Natural killer cell treated with Interleukin-12 subunit alpha and Interleukin-12 subunit beta and Interleukin-15 and Interleukin-18, amount 100 ng/mL, for 72 hours (primary cell): ENCODE measurements at regions not wholly inside any gene's neighbourhood (a gene's known extent, or its start where the extent isn't known, plus 50 kb on each side); places are given as distances from the start of the nearest gene placed in this dataset.
A peak's percentile ranks its signal among the peaks of the same experiment; 100 is the strongest.

Source experiments
- ATAC-seq, 2 donors: fragments of 150-1000 bp; cut with Tn5 transposase in 1 of 2; sonication (Bioruptor Pico), chemical (Tn5 transposase) in 1 of 2; 2 replicates each; pipeline ENCODE4 v1.10.0; 2021
- DNase-seq: peaks from one replicate; pipeline ENCODE4 v3.0.0; 2022; ENCODE audit warnings: low spot score
- H3K27ac Mint-ChIP-seq, 2 donors: 1 replicate in 1 of 2; 2 replicates in 1 of 2; pipeline ENCODE4 v1.8.0; 2022; ENCODE audit warnings: mixed read lengths in 2 of 2, mild to moderate bottlenecking in 1 of 2, moderate library complexity in 1 of 2
- H3K27me3 Mint-ChIP-seq, 2 donors: 1 replicate in 1 of 2; 2 replicates in 1 of 2; pipeline ENCODE4 v1.8.0; 2022; ENCODE audit warnings: mixed read lengths in 2 of 2
- H3K36me3 Mint-ChIP-seq: one replicate; pipeline ENCODE4 v1.8.0; 2022; ENCODE audit warnings: mixed read lengths
- H3K4me1 Mint-ChIP-seq, 2 donors: 1 replicate in 1 of 2; 2 replicates in 1 of 2; pipeline ENCODE4 v1.8.0; 2022; ENCODE audit warnings: low read depth in 2 of 2, mixed read lengths in 2 of 2, mild to moderate bottlenecking in 1 of 2
- H3K4me3 Mint-ChIP-seq: one replicate; pipeline ENCODE4 v1.8.0; 2022; ENCODE audit warnings: mixed read lengths
- H3K9me3 Mint-ChIP-seq: 2 replicates; pipeline ENCODE4 v1.8.0; 2022; ENCODE audit warnings: mixed read lengths

DNA sequence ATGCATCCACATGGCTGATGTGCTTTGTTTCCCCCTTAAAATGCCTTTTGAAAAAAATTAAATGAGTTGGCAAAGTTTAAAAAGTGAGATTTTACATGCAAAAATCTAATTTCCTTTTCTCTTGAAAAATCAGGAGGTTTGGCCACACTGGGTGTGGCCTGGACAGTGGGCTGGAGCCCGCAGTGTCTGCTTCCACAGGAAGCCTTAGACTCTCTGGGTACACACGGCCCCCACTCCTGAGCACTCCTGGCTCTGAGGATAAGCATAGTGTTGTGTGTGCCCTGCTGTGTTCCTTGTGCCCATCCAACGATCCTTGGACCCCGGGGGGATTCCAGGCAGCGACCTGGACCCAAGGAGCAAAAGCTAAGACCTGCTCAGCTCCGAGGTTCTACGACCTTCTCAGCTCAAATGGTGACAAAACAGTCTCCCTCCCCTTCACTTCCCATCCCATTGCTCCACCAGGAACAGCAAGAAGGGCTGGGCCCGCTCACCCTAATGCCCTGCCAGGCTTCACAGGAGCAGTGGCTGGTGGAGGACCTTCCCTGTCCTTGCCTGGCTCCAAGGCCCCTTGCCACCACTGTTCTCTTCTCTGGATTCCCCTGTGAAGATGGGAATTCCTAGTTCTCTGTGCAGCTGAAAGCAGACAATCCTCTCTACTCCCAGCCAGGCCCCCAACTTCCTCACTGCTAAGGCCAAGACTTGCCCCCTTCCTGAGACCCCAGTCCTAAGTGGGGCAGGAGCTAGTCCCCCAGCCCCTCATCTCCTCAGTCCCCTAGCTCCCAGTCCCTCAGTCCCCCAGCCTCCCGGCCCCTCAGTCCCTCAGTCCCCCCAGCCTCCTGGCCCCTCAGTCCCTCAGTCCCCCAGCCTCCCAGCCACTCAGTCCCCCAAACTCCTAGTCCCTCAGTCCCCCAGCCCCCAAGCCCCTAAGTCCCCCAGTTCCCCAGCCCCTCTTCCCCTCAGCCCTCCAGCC, 395.8 kb downstream of the PTPRU start:
- H3K9me3 Mint-ChIP-seq: no peaks in the 10 kb centered on the region
- H3K4me1 Mint-ChIP-seq: peaks cover 0 to 4% of the 10 kb centered on the region in 2 donors
- ATAC-seq: peak in 1 of 2 donors; percentile 12
- H3K27ac Mint-ChIP-seq: no peak overlapping the region
- H3K36me3 Mint-ChIP-seq: no peaks in the 10 kb centered on the region
- H3K4me3 Mint-ChIP-seq: no peak overlapping the region
- peak; percentile 39 for DNase-seq
- H3K27me3 Mint-ChIP-seq: peaks cover 22 to 23% of the 10 kb centered on the region in 2 donors

DNA sequence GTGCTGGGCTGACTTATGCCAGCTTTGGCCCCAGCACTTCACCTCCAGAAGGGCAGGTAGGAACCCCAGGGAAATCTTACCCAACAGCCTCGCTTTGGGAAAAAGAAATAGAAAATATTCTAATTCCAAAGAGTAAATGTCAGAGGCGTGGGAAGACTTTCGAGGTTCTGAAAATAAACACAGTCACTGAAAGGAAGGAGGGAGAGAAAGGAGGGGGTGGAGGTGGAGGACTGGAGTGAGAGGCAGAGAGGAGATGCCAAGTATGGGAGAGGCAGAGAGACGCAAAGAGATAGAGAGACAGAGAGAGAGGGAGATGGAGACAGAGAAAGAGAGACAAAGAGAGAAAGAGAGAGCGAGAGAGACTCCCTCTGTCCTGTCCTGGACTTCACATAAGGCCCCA, 395.0 kb downstream of the PTPRU start:
- H3K4me3 Mint-ChIP-seq: no peak overlapping the region
- ATAC-seq (no peak), DNase-seq (peak; percentile 45)
- peaks cover 23 to 27% of the 10 kb centered on the region in 2 donors for H3K27me3 Mint-ChIP-seq
- H3K27ac Mint-ChIP-seq: no peak overlapping the region
- H3K36me3 Mint-ChIP-seq: no peaks in the 10 kb centered on the region
- peaks cover 0 to 4% of the 10 kb centered on the region in 2 donors for H3K4me1 Mint-ChIP-seq
- H3K9me3 Mint-ChIP-seq: no peaks in the 10 kb centered on the region

DNA sequence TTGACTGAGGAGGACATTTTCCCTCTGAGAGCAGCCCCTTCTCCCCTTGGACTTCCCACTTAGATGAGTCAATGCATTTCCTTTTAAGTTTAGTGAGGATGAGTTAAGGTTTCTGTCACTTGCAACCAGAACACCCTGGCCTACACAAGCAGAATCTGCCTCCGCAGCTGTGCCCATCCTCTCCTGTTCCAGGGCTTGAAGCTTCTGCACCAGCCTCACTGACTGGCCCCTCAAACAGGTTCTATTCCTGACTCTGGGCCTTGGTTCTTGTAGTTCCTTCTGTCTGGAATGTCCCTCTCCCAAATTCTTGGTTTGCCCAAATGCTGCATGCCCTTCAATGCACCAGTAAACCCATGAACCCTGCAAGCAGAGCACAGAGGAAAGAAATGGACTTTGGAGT, 394.4 kb downstream of the PTPRU start:
- H3K4me1 Mint-ChIP-seq: peaks cover 0 to 4% of the 10 kb centered on the region in 2 donors
- DNase-seq (no peak), ATAC-seq (no peak)
- no peaks in the 10 kb centered on the region for H3K36me3 Mint-ChIP-seq
- H3K9me3 Mint-ChIP-seq: no peaks in the 10 kb centered on the region
- no peak overlapping the region for H3K27ac Mint-ChIP-seq
- H3K27me3 Mint-ChIP-seq: peaks cover 21 to 25% of the 10 kb centered on the region in 2 donors
- H3K4me3 Mint-ChIP-seq: no peak overlapping the region

DNA sequence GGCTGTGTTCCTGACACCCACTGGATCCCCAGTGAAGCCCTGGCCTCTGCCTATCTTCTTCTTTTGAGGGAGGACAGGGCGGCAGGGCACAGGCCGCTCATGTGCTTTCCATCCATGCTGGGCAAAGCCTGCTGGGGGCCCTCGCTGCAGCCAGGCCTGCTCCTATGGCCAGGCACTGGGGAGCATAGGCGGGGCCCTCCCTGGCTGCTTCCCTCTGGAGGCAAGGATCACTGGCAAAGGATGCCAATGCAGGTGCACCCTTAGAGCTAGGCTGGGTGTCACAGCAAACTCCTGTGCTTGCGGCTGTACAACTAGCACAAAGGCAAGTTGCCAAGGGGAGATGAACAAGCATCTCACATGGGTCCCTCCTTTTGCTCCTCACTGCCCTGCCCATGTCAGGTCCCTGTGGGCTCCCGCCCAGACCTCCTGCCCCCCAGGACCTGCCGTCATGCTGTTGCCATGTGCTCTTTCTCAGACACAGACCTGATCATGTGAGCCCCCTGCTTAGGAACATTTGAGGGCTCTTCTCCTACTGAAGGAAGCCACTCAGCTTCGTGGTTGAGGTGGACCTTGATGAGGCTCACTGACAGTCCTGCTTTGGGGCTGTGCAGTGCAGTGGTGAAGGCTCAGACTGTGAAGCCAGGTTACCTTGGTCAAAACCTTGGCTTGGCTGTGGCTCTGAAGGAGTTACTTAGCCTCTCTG, 393.6 kb downstream of the PTPRU start:
- H3K4me3 Mint-ChIP-seq: no peak overlapping the region
- ATAC-seq (peak; percentile 3 to 17), DNase-seq (peak; percentile 29)
- no peaks in the 10 kb centered on the region for H3K9me3 Mint-ChIP-seq
- H3K27me3 Mint-ChIP-seq: peaks cover 20 to 21% of the 10 kb centered on the region in 2 donors
- no peaks in the 10 kb centered on the region for H3K36me3 Mint-ChIP-seq
- H3K4me1 Mint-ChIP-seq: peaks cover 0 to 4% of the 10 kb centered on the region in 2 donors
- H3K27ac Mint-ChIP-seq: no peak overlapping the region

DNA sequence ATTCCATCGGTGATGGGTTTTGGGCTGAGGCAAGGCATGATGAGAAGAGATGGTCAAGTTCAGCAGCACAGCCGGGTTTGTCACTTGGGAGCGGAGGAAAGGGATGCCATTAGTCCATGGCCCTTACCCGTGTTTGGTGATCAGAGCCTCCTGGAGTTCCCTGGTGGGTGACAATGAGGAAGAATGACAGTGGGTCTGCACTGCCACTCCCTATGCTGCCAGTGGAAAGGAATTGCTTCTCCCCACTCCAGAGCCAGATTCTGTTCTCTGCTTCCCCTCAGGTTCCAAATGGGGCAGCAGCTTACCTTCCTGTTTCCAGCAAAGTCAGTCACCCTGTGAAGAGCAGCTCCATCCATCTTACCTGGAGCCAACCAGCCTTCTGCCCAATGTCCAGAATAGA, 393.1 kb downstream of the PTPRU start:
- H3K4me1 Mint-ChIP-seq: peaks cover 0 to 4% of the 10 kb centered on the region in 2 donors
- no peak overlapping the region for H3K27ac Mint-ChIP-seq
- H3K27me3 Mint-ChIP-seq: peaks cover 21 to 24% of the 10 kb centered on the region in 2 donors
- DNase-seq (no peak), ATAC-seq (no peak)
- no peaks in the 10 kb centered on the region for H3K9me3 Mint-ChIP-seq
- no peak overlapping the region for H3K4me3 Mint-ChIP-seq
- no peaks in the 10 kb centered on the region for H3K36me3 Mint-ChIP-seq

DNA sequence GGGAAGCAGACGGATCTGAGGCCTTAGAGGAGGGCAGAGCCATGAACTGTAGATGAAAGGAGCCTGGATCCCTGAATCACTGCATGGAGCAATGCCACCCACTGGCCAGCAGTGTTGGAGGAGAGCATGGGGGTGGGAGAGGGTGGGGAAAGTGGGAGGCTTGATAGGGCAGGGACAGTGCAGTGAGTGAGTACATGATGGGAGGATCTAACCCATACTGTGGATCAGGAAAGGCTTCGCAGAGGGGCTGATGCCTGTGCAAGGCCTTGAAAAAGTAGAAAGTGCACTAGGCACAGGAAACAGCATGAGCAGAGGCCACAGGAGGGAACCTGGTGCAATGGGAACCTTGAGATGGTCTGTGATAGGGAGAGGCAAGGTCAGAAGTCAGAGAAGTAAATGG, 391.9 kb downstream of the PTPRU start:
- DNase-seq: no peak
- H3K9me3 Mint-ChIP-seq: no peaks in the 10 kb centered on the region

DNA sequence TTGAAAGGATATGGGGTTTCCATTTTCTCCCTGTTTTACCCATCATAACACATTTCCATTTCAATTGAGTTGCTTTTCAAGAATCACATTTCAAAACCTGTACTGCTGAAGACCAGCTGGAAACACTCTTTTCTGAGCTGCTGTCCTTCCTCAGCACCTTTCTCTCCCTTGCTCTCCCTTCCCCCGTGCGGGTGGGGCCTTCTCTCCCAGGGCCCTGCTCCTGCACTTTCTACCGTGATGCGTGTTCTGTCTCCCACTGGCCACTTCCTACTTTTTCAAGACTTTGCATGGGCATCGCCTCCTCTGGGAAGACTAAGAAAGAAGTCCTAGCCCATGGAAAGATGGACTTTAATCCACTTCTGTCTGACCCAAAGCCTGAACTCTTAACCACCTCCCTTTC, 390.4 kb downstream of the PTPRU start:
- no peak overlapping the region for H3K4me3 Mint-ChIP-seq
- peaks cover 22 to 28% of the 10 kb centered on the region in 2 donors for H3K27me3 Mint-ChIP-seq
- ATAC-seq (no peak), DNase-seq (no peak)
- H3K27ac Mint-ChIP-seq: no peak overlapping the region
- peaks cover 0 to 4% of the 10 kb centered on the region in 2 donors for H3K4me1 Mint-ChIP-seq
- no peaks in the 10 kb centered on the region for H3K36me3 Mint-ChIP-seq
- H3K9me3 Mint-ChIP-seq: no peaks in the 10 kb centered on the region

More for the DNA sequence above, 391.9 kb downstream of the PTPRU start:
- ATAC-seq: no peak
- H3K4me1 Mint-ChIP-seq: peaks cover 0 to 4% of the 10 kb centered on the region in 2 donors
- no peak overlapping the region for H3K4me3 Mint-ChIP-seq
- no peak overlapping the region for H3K27ac Mint-ChIP-seq
- H3K36me3 Mint-ChIP-seq: no peaks in the 10 kb centered on the region
- H3K27me3 Mint-ChIP-seq: peaks cover 14 to 24% of the 10 kb centered on the region in 2 donors

DNA sequence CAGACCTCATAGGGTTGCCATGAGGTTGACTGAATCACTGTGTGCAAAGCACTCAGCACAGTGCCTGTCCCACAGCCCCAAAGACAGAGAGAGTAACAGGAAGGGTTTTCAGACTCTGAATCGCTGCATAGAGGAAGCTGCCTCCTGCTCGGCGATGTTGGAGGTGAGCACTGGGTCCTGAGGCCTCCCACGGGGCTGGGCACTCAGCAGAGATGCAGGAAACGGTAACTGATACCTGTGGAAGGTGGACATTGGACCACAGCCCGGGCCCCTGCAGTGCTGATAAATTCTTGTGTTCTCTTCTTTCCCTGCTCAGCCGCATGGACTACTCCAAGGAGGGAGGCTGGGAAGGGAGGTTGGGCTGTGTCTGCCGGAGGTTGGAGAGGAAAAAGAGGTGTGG, 389.7 kb downstream of the PTPRU start:
- no peaks in the 10 kb centered on the region for H3K36me3 Mint-ChIP-seq
- peaks cover 0 to 4% of the 10 kb centered on the region in 2 donors for H3K4me1 Mint-ChIP-seq
- no peak overlapping the region for H3K27ac Mint-ChIP-seq
- ATAC-seq (no peak), DNase-seq (no peak)
- H3K9me3 Mint-ChIP-seq: no peaks in the 10 kb centered on the region
- H3K27me3 Mint-ChIP-seq: peaks cover 22 to 32% of the 10 kb centered on the region in 2 donors
- no peak overlapping the region for H3K4me3 Mint-ChIP-seq

DNA sequence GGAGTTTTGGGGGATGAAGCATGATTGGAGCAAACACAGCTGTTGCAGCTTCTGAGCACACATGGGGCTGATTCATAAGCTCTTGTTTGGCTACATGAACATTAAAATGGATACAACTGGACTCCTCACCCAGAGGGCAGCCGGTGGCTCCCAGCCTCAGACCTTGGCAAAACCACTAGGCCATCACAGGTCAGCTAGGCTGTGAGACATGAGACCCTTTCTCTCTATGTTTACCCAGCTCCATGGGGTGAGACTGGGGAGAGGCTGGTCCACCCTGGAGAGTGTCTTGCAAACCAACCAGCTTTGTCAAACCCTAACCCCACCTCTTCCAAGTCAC, 388.7 kb downstream of the PTPRU start:
- Mint-ChIP-seq H3K27me3 (peaks cover 15 to 27% of the 10 kb centered on the region in 2 donors), H3K36me3 (no peaks in the 10 kb centered on the region), H3K27ac (no peak overlapping the region), H3K9me3 (no peaks in the 10 kb centered on the region), H3K4me3 (no peak overlapping the region), H3K4me1 (peaks cover 0 to 4% of the 10 kb centered on the region in 2 donors)
- ATAC-seq: no peak
- no peak for DNase-seq

DNA sequence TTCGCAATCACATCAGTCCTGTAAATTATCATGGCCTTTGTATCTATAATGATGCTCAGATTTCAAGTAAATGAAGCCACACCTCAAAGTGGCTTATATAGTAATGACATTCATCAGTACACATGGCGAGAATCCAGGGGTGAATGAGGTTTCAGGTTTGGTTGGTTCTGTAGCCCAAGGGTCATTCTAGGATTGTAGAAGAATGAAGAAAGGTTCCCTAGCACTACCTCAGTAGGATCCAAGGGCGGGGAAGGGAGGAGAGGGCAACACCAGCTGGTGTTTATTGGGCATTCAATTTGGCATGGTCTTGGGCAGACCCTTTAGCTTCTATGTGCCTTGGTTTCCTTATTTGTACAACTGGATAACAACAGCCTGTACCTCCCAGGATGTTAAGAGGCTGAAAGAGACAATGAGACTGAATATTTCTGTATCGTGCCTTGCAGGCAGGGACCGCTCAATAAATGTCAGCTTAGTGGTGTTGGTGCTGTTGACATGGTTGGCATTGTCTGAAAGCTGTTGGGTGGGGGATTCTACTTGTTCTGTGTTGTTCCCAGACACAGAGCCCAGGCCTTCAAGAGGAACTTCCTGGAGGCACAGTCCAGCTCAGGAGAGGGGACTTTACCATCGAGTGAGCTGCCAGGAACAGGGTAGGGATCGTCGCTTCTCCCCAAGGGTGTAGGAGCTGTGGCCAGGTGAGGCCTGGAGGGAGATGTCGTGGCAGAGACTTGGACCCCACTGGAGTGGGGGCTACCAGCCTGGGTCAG, 388.2 kb downstream of the PTPRU start:
- Mint-ChIP-seq H3K9me3 (no peaks in the 10 kb centered on the region), H3K27ac (no peak overlapping the region), H3K36me3 (no peaks in the 10 kb centered on the region), H3K27me3 (peaks cover 15 to 27% of the 10 kb centered on the region in 2 donors), H3K4me1 (peaks cover 0 to 4% of the 10 kb centered on the region in 2 donors), H3K4me3 (no peak overlapping the region)
- DNase-seq (no peak), ATAC-seq (no peak)

DNA sequence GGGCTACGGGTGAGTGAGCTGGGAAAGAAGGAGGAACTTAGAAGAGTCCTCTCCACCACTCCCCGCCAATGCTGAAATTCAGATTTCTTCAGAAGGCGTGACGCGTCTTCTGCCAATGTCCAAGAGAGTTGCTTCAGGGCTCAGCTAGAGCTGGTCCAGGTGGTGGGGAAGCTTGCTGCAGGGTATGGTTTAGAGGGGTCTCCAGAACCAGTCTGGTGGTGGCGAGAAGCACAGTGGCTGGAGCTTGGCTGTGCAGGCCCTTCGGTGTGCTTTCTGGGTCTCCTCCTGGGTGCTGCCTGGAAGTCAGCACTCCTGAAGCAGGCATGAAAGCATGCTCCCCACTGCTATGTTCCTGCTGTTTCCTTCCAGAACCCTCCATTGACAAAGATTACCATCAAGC, 387.2 kb downstream of the PTPRU start:
- H3K4me3 Mint-ChIP-seq: no peak overlapping the region
- DNase-seq: no peak
- H3K36me3 Mint-ChIP-seq: no peaks in the 10 kb centered on the region
- peaks cover 10 to 34% of the 10 kb centered on the region in 2 donors for H3K27me3 Mint-ChIP-seq
- peaks cover 0 to under 1% of the 10 kb centered on the region in 2 donors for H3K4me1 Mint-ChIP-seq
- no peak overlapping the region for H3K27ac Mint-ChIP-seq
- no peak for ATAC-seq
- no peaks in the 10 kb centered on the region for H3K9me3 Mint-ChIP-seq

DNA sequence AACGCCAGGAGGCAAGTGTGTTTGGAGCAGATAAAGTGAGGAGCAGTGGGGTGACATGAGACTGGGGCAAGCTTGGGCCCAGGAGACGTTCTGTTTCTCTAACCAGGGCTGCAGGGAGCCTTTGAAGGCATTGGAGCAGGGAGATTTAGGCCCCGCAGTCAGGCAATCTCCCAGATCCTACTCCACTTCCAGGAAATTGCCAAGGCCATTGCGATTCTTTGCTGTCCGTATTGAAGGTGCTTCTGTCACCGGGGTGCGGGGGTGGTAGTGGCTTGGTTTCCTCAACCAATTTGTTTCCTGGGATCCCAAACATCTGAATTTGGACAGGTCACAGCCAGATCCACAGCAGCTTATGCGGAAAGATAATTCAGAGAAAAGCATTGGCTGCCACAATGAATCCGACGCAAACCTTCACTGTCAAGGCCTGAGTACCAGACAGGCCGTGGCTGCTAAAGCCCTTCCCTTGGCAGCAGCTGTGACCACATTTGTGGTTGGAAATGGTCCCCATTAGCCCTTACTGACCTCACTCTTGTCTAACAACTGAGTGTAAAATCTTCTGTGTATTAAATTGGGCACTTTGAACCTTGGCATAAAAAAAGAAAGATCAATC, 385.6 kb downstream of the PTPRU start:
- H3K4me3 Mint-ChIP-seq: no peak overlapping the region
- no peaks in the 10 kb centered on the region for H3K9me3 Mint-ChIP-seq
- ATAC-seq (no peak), DNase-seq (no peak)
- H3K36me3 Mint-ChIP-seq: no peaks in the 10 kb centered on the region
- no peaks in the 10 kb centered on the region for H3K4me1 Mint-ChIP-seq
- no peak overlapping the region for H3K27ac Mint-ChIP-seq
- peaks cover 15 to 39% of the 10 kb centered on the region in 2 donors for H3K27me3 Mint-ChIP-seq

DNA sequence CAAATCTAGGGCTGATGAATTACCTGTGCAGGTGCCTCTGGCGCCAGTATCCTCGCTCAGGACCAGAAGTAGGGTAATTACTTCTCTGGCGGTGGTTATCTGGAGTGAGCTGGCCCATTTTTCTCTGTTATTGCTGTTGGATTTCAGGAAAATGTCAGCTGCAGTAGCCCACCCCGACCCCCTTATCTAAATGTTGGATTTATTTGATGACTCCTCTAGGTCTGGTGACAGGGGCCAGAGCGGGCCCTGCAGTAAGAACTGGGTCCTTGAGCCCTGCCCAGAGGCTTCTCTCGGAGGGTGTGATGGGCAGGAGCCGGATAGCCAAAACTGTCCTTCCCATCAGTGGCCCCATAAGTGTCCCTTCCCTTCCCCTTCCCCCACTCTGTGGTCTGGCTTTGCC, 384.3 kb downstream of the PTPRU start:
- H3K27me3 Mint-ChIP-seq: peaks cover 15 to 37% of the 10 kb centered on the region in 2 donors
- no peaks in the 10 kb centered on the region for H3K4me1 Mint-ChIP-seq
- DNase-seq (no peak), ATAC-seq (no peak)
- no peaks in the 10 kb centered on the region for H3K36me3 Mint-ChIP-seq
- no peak overlapping the region for H3K4me3 Mint-ChIP-seq
- H3K27ac Mint-ChIP-seq: no peak overlapping the region
- no peaks in the 10 kb centered on the region for H3K9me3 Mint-ChIP-seq
